ENCODE measurements at regions not wholly inside any gene's neighbourhood (a gene's known extent, or its start where the extent isn't known, plus 50 kb on each side); places are given as distances from the start of the nearest gene placed in this dataset.

- DNase-seq (ENCODE audit: low spot score), result no peak
Measured at GRCh38 chr4:173845580-173845979, 315.6 kb upstream of the HAND2 start.

DNA sequence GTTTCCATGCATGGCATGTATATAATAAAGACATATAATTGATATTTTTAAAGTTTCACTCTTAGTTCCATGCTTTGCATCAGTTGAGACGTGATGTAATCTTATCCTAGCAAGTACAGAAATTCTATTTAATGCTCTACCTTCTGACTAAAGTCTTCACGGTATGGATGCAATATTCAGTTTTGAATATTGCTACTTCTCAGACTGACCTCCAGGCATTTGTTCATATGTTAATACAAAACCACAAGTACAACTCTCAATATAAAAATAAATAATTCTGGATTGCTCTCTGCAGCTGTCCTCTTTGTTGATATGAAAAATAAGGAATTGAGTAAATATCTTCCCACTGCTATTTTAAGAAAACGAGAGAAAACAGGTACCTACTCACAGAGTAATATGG lies 309.8 kb upstream of the HAND2 start:
- DNase-seq (ENCODE audit: low spot score), result no peak

DNA sequence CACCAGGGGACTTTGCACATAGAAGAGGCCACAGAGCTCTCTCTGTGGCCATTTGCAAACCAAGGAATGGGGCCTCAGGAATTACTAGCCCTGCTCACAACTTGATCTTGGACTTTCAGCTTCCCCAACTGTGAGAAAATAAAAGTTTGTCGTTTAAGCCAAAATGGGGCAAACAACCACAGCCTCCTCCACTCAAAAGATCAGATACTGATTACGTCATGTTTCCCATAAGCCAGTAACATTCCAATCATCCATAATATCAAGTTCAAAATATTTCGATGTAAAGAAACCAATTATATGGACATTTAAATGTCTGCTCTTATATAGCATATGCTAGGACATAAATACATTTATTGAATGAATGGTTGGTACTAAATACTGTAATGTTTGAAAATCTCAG lies 307.5 kb upstream of the HAND2 start:
- no peak for DNase-seq (ENCODE audit: low spot score)

- DNase-seq (ENCODE audit: low spot score), result no peak
Measured at GRCh38 chr4:173835903-173836302, 305.9 kb upstream of the HAND2 start.

GRCh38 chr4:173834151-173834550 lies 304.1 kb upstream of the HAND2 start:
- DNase-seq (ENCODE audit: low spot score), result no peak

DNA sequence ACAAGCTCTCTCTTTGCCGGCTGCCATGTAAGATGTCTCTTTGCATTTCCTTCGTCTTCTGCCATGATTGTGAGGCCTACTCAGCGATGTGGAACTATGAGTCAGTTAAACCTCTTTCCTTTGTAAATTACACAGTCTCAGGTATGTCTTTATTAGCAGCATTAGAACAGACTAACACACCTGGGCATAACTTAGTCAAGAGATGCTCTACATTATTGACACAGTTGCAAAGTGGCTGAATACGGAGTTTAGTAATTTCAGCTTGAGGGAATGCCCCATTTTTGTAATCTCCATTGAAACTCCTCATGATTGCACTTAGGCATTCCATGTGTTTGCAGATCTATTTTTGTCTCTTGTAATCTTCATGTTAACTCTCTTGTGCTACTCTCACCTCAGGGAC lies 299.5 kb upstream of the HAND2 start:
- no peak for DNase-seq (ENCODE audit: low spot score)

- DNase-seq (ENCODE audit: low spot score), result no peak
Measured at GRCh38 chr4:173827707-173828106, 297.7 kb upstream of the HAND2 start.

GRCh38 chr4:173821876-173822275 lies 291.8 kb upstream of the HAND2 start:
- DNase-seq (ENCODE audit: low spot score), result no peak

DNA sequence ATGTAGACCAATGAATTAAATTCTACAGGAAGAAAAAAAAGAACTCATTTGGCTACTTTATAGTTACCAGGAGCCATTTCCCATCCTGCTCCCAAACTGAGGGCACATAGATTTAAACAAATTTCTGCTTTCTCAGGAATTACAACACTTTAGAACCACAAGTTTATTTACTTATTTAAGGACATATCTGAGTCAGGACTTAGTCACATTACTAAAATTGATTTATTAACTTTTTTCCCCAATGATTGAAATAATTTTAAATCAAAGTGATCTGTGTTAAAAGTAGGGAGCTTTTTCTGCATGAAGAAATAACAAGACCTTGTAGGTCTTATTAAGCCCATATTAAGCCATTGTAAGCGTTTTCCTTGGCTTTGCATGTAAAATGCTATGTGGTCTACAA lies 291.0 kb upstream of the HAND2 start:
- no peak for DNase-seq (ENCODE audit: low spot score)

GRCh38 chr4:173807347-173807746 lies 277.3 kb upstream of the HAND2 start:
- DNase-seq (ENCODE audit: low spot score), result no peak

- no peak for DNase-seq (ENCODE audit: low spot score)
Measured at GRCh38 chr4:173805884-173806283, 275.9 kb upstream of the HAND2 start.

DNA sequence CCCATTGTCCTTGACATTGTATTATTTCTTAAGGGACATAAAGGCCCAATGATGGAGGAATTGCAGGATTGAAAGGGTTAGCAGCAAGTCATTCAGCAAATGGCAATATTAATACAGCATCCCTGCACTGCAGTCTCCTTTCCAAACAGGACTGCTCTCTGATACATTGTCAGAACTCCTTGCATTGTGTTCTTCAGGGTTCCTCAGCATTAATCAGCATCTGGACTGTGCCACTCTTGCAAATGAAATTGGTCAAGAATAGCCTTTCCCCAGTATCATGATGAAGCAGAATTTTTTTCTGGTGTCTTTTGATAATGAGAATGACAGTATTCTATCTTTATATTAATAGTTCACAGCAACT lies 272.6 kb upstream of the HAND2 start:
- DNase-seq (ENCODE audit: low spot score), result no peak

- no peak for DNase-seq (ENCODE audit: low spot score)
Measured at GRCh38 chr4:173801876-173802661, 272.0 kb upstream of the HAND2 start.

DNA sequence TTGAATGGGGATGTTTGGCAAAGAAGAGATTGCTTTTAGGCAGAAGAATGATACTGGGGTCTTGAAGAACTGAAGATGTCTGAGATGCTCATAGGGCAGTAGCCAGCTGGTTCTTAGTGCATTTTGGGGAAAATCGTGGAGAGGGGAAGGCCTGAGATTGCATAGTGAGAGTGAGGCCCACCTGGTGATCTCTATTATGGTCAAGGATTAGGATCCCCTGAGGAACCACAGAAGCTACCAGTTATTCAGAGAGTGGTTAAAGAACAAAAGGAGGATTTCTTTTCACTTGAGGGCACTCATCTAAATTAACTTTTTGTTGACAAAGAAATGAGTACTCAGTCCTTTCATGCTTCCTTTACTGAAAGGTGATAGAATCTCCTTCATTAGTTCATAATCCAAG lies 271.3 kb upstream of the HAND2 start:
- DNase-seq (ENCODE audit: low spot score), result no peak

- no peak for DNase-seq (ENCODE audit: low spot score)
Measured at GRCh38 chr4:173797296-173797695, 267.3 kb upstream of the HAND2 start.

DNA sequence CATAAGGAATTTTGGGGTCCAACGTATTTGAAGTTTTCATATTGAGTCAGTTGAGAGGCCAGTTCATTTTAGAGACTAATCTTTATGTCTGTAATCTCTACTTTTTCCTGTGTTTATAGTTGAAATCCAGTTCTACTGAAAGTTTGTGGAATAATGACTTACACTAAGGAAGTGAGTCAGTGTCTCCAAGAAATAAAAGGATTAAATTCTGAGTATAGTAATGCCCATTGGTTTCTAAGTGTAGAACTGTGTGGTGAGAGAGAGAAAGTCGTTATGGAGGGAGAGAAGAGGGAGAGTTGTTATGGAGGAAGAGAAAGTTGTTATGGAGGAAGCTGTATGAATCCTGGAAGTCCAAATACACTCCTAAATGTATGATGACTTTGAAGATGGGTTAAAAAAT lies 264.6 kb upstream of the HAND2 start:
- DNase-seq (ENCODE audit: low spot score), result no peak

DNA sequence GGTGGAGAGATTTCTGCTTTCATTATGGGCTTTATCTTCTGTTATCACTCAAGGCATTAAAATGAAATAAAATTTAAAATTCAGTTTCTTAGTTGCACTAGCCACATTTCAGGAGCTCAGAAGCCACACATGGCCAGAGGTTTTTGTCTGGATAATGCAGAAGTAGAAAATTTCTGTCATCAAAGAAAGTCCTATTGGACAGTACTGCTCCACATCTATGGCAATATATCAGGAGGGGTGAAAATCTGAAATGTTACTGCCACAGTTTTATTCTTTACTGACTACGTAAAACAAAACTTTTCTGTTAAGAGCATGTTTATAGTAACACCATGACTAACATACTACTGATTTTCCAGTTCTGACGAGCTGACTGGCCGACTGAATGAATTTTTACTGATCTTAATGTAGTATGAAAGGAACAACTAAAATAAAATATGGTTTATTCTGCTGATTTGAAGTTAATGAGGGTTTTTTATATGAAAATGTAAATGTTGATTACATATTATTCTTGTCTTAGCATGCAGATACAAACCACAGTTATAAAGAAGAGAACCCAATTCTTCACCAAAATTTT lies 264.0 kb upstream of the HAND2 start:
- DNase-seq (ENCODE audit: low spot score), result no peak

DNA sequence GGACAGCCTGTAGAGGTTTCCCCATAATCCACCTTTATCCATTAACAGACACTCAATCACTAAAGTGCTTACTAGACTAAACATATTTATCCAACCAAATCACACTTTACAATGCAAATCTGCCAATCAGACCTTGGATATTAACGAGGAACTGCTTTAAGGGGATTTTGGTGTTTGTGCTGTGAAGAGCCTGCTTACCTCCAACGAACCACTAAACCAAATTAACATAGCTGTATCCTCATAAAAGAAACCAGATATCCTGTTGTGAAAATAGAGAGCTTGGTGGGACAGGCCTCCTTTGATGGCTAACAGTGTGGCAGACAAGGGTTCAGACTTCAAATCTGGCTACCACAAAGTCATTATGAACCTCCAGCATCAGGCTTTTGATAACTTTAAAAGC lies 252.6 kb upstream of the HAND2 start:
- DNase-seq (ENCODE audit: low spot score), result no peak

GRCh38 chr4:173777921-173778320 lies 247.9 kb upstream of the HAND2 start:
- no peak for DNase-seq (ENCODE audit: low spot score)

DNA sequence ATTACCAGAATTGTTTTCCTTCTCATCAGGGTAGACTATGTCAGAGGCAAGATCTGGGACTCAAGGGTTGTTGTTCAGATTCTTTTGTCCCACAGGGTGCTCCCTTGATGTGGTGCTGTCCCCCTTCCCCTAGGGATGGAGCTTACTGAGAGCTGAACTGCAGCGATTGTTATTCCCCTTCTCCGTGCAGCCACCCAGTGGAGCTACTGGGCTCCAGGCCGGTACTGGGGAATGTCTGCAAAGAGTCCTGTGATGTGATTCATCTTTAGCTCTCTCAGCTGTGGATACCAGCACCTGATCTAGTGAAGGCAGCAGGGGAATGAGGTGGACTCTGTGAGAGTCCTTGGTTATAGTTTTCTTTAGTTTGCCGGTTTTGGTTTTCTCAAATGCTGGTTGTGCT lies 247.4 kb upstream of the HAND2 start:
- no peak for DNase-seq (ENCODE audit: low spot score)

- no peak for DNase-seq (ENCODE audit: low spot score)
Measured at GRCh38 chr4:173769568-173769967, 239.5 kb upstream of the HAND2 start.

DNA sequence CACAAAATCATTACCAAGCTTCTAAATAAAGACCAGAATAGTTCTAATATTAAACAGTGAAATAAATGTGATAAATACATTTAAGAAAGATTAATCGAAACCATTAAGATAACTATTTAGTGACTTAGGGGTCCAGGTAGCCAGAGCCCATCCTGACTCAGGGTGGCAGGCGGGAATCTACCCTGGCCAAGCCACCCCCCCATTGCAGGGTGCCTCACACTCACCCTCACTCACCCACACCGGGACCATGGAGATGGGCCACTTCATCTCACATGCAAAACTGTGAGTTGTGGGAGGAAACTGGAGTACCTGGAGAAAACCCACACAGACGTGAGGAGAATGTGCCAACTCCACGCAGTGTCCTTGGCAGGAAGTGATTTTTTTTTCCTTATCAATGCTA lies 237.6 kb upstream of the HAND2 start:
- no peak for DNase-seq (ENCODE audit: low spot score)

GRCh38 chr4:173766171-173766600 lies 236.2 kb upstream of the HAND2 start:
- DNase-seq (ENCODE audit: low spot score), result no peak

GRCh38 chr4:173765751-173766150 lies 235.7 kb upstream of the HAND2 start:
- DNase-seq (ENCODE audit: low spot score), result no peak

Measured in SW480 (cell line).